ENCODE measurements at regions not wholly inside any gene's neighbourhood (a gene's known extent, or its start where the extent isn't known, plus 50 kb on each side); places are given as distances from the start of the nearest gene placed in this dataset.

DNA sequence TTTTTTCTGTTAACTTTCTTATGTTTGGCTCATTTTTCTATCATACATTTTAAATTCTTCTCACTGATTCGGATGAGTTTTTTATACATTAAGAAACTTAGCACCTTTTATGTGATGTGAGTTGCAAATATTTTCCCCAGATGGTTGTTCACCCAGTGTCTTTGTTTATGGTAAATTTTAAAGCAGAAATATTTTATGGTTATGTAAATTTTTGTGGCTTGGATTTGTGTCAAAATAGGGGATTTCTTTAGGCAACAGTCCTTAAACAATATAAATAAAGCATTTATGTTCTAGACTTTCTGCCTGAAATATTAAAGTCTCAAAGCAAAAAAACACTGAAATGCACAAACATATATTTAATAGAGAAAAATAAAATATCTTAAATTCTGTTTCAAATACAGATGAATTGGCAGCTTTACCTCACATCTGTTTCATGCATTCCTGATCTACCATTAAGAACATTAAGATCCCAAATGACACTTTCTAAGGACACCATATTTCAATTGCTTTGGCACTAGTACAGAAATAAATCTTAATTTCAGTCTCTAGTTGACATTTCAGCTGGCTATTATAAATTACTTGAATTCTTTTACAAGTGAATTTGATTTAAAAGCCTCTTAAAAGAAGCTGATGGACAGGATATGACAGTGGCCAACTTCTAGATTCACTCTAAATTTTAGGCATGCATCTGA, 646.6 kb downstream of the HACE1 start:
- DNase-seq (ENCODE audit: low spot score): no peak

DNA sequence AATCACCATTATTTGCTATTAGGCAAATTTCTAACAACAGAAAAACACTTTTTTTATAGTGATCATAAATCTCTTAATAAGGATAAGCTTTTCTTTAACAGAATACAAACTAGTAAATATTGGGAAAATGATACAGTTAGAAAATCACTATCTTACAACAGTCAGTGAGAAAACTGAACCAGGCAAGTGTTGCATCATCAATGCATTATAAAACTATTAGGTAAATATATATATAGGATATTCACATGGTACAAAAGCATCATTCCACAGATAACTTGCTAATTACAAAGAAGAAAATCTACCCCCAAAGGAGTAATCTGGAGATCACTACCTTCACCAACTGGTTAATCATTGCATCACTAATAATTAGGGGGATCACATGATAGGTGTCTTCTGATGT, 652.1 kb downstream of the HACE1 start:
- DNase-seq (ENCODE audit: low spot score): no peak

DNA sequence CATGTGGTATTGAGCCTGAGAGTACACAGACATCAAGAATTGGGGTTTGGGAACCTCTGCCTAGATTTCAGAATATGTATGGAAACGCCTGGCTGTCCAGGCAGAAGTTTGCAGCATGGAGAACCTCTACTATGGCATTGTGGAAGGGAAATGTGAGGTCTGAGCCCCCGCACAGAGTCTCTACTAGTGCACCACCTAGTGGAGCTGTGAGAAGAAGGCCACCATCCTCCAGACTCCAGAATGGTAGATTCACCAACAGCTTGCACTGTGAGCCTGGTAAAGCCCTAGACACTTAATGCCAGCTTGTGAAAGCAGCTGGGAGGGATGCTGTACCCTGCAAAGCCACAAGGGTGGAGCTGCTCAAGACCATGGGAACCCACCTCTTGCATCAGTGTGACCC, 658.2 kb downstream of the HACE1 start:
- no peak for DNase-seq (ENCODE audit: low spot score)

DNA sequence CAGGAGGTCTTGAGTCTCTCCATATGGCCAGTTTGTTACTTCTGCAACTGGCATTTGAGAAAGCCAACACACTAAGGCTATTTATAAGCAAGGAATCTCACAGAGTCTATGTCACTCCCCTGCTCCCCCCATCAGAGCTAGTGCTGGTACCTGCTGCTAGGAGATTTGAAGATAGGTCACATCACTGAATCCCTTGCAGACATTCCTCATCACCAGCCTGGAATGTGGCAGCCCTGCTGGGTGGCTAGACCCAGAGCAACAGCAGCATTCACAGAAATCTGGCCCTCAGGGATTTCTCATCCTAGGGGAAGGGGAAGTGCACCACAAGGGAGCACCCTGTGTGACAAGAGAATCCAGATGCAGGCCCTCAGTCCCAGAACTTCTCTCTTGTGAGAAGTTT, 672.1 kb downstream of the HACE1 start:
- DNase-seq (ENCODE audit: low spot score): no peak

DNA sequence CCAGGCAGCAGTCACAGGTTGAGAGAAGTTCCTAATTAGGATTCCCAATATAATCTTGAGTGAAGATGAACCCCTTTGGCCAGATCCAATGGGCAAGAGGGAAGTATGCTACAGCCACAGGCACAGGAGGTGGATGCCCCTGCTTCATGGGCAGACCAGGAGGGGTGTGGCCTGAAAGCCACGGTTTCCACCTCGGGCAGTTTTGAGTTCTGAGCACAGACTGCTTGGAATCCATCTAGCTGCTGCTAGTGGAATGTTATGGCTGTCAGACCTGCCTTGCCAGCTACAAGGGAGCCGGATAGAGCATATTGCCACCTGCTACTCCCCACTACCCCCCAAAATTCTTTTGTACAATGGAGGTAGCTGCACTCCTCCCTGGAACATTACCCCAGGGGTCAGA, 672.9 kb downstream of the HACE1 start:
- DNase-seq (ENCODE audit: low spot score): no peak

DNA sequence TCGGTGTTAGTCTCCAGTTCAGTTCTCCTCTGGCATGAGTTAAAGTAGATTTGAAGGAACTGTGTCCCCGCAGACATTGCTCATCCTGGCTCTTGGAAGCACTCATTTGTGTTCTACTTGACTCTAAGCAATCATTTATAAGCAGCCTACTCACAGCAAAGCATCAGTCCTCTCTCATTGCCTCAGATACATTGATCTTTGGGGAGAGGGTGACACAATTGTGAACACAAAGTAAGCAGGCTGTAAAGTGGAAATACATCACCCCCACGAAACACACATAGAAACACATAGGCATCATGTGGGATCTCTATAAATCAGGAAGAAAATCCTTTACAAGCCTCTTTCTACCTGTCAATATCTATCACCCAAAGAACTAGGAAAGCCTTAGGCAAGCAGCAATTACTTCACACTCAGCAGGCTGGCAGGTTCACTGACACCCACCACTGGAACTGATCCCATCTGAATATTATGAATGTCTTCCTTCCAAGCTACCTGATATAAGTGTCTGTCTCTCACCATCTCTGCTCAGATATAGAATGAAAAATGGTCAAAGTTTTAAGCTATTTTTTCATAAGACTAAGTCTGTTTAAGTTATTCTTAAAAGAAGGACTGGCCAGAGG, 675.8 kb downstream of the HACE1 start:
- DNase-seq (ENCODE audit: low spot score): no peak

DNA sequence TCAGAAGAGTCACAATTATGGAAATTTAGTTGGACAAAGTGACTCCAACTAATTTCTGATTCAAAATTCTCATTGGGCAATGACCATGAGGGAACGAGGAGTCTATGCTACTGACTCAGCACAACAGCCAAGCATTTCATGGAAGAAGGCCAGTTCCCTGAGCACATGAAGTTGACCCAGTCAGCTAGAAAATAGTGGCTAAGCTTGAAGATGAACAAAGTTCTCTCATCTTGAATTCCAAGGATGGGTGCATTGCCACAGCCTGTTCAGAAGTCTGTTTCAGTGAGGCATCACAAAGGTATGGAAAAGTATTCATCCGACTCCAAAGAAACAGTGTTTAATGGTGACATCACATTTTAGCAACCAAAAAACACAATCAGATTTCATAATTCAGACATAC, 676.9 kb downstream of the HACE1 start:
- DNase-seq (ENCODE audit: low spot score): no peak

DNA sequence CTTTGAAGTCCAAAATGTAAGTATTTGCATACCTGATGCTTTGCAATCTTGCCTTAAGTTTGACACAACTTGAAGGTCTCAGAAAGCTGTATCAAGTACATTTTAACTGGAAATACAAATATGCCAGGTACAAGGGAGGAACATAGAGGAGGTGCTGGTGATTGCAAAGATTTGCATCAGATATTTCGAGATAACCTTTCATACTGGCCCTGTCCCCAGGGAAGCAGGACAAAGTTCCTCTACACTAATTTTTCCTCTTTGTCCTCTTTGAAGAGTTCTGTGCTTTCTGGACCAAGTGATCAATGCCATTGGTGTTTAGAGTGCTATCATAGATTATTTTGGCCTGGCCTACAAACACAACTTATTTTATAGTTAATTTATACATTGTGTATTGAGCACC, 686.1 kb downstream of the HACE1 start:
- DNase-seq (ENCODE audit: low spot score): no peak

DNA sequence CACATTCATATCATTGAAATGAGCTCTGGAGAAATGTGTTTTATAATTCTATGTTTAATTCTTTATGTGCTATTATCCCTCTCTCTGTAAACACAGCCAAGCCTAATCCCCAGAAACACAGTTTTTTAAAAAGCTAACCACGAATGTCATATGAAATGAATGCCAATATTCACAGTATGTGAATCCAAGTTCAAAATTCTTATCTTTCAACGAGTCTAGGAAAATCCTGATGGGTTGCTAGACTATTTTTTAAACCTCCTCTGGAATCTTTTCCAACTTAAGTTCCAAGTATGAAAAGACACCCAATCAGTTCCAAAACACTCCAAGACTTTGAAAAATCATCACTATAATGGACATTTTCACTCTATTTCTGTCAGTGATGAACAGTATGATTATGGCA, 689.3 kb downstream of the HACE1 start:
- DNase-seq (ENCODE audit: low spot score): no peak

DNA sequence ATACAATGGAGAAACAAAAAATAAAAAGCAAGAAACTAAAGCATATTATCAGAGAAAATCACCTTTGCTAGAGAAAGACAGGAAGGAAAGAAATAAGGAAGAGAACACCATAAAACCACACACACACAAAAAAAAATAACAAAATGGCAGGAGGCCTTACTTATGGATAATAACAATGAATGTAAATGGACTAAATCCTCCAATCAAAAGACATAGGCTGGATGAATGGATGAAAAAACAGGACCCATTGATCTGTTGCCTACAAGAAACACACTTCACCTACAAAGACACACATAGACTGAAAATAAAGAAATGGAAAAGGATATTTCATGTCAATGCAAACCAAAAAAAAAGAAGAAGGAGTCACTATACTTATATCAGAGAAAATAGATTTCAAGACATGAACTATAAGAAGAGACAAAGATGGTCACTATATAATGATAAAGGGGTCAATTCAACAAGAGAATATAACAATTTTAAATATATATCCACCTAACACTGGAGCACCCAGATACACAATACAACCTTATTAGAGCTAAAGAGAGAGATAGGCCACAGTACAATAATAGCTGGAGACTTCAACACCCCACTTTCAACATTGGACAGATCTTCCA, 693.6 kb downstream of the HACE1 start:
- no peak for DNase-seq (ENCODE audit: low spot score)

DNA sequence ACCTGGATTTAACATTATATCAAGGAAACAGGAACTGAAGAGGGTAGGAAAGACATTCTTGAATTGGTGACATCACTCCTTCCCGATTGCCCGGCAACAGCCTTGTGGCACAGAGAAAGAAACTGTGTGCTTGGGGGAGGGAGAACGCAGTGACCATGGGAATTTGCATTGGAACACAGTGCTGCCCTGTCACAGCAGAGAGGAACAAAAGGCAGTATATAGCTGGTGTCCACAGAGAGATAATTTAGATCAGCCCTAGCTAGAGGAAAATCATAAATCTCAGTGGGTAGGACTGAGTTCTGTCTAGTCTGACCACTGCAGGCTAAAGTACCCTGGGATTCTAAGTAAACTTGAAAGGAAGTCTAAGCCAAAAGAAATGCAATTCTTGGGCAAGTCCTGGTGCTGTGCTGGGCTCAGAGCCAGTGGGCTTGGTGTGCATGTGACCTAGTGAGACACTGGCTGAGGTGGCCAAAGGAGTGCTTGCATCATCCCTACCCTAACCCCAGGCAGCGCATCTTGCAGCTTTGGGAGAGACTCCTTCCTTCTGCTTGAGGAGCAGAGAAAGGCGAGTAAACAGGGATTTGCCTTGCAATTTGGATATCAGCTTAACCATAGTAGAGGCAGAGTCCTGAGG, 697.6 kb downstream of the HACE1 start:
- DNase-seq (ENCODE audit: low spot score): no peak

DNA sequence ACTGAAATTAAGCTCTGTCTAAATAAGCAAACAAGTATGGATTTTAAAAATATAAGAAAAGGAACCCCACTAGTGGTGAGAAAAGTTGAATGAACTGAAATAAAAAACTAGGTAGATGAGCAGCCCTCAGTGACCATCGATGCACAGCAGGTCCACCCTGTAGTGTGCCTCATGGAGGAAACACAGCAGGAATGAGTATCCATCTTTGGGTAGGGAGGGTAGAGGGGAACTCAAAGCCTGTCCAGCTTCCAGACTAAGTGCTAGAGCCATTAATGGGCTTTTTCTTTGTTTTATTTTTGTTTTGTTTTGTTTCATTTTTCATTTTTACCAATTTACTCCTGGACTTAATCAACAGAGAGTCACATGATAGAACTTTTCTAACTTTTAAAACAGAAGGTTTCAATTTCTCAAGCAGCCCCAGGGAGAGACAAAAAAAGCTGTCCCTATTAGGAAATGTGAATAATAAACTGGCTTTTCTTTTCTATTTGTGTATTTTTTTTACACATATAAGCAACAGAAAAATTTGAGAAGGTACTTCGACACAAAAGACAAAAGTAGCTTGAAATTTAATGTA, 700.6 kb downstream of the HACE1 start:
- DNase-seq (ENCODE audit: low spot score): no peak

DNA sequence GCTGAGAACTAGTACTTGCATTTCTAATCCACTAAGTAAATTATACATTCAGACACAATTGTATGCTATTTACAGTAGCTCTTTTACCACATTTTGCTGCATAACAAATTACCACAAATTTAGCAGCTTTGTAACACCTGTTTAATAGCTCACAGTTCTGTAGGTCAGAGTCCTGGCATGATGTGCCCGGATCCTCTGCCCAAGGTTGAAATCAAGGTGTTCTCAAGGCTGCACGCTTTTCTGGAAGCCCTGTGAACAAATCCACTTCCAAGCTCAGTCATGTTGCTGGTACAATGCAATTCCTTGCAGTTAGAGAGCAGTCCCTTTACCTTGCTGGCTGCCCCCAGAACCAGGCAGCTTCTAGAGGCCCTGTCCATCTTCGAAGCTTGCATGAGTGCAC, 716.0 kb downstream of the HACE1 start:
- no peak for DNase-seq (ENCODE audit: low spot score)

DNA sequence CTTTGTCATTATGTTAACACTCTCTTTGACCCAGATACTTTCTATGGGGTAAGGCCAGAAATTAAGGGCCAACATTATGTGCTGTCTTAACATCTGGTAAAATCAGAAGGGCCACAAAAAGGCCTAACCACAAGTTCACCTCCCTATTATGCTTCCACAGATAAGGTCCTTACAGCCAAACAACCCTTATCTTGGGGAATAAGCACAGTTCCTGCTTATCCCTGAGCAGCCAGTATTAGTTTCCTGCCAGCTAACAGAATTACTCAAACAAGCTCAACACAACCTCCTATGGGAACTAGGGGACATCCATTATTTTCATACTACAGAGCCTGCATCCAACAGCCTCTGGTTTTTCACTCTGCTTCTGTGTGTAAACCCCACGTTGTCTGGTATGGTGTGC, 724.8 kb downstream of the HACE1 start:
- DNase-seq (ENCODE audit: low spot score): no peak

DNA sequence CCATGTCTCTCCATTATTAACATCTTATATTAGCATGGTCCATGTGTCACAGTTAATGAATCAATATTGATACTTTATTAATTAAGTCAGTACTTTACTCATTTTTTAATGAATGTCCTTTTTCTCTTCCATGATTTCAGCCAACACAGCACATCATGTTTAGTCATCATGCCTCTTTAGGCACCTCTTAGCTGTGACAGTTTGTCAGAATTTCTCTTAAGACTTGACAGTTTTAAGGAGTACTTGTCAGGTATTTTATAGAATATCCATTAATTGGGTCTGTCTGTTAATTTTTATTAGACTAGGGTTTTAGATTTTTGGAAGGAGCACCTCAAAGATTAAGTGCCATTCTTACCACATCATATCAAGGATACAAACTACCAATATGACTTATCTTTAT, 729.4 kb downstream of the HACE1 start:
- DNase-seq (ENCODE audit: low spot score): no peak

DNA sequence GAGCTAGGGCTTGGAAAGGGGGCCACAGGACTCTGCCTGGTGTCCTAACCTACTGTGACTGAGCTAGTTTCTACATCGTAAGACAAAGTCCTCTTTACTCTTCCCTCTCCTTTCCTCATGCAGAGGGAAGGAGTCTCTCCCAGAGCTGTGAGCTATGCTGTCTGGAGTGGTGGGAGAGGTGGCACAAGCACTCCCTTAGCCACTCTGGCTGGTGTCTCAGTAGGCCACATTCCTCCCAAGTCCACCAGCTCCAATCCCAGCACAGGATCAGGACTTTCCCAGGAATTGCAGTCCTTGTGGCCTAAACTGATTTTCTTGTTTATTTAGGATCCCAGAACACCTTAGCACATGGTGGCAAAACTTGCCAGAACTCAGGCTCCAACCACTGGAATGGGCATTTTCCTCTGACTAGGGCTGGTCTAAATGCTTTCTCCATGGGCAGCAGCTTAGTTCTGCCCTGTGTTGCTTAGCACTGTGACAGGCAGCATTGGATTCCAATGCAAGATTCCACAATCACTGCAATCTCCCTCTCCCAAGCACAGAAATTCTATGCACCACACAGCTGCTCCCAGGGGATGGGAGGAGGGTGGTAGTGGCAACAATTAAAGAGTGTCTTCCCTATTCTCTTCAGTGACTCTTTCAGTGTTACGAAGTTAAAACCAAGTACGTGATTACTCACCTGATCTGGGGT, 733.3 kb downstream of the HACE1 start:
- no peak for DNase-seq (ENCODE audit: low spot score)

DNA sequence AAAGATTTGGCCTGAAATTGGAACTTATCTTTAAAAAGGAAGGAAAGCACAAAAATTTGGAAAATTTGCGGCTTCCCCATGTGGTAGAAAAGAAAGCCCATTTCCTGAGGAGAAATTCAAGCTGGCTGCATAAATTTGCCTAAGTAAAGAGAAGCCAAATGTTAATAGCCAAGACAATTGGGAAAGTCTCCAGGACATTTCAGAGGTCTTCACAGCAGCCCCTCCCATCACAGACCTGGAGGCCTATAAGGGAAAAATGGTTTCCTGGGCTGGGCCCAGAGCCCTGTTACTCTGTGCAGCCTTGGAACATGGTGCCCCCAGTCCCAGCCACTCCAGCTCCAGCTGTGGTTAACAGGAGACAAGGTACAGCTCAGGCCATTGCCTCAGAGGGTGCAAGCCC, 736.5 kb downstream of the HACE1 start:
- no peak for DNase-seq (ENCODE audit: low spot score)

DNA sequence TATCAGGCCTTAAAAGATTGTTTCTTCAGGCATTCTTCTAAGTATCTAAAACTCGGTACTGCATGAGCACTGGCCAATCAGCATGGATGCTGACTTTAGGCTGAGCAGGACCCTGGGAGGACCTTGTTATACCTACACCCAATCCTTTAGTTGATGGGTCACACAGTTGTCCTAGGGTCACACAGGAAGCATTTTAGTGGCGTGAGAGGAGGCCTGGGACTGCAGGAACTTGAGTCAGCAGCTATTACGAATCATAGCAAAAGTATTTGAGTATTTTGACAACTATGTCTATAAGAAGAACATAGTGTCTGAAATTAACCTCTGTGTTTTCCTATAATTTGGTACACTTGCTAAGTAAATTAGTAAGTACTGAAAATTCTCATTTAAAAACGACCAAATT, 741.4 kb downstream of the HACE1 start:
- no peak for DNase-seq (ENCODE audit: low spot score)

DNA sequence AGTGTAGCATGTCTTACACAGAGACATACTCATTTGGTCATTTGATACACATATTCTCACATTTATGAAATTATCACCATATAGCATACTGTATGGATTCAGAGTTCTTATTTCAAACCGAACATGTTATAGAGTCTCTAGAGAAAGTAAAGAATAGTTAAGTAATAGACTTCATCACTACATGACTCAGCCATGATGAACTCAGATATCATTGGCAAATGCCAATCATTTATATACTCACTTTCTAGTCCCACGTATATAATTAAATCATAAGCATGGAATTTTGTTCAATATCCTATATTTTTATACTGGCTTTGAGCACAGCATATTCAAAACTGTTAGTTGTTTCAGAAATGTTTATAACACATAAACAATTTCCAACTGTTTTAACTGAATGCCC, 749.9 kb downstream of the HACE1 start:
- no peak for DNase-seq (ENCODE audit: low spot score)

DNA sequence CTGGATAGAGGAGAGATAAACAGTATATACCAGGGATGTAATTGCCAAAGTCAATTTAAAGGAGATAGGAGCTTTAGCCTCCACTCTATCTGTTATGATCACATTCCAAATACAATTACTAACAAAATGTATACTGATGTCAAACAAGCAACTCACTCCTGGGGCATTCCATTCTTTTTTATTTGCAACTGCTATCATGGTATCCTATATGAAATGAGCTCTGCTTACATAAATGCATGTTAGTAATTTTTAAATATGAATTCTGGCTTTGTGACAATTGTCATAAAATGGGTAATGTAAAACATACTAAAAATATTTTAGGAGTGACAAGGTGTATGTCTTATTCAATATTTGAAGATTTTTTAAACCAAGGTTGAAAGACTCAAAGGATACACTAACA, 751.1 kb downstream of the HACE1 start:
- no peak for DNase-seq (ENCODE audit: low spot score)

DNA sequence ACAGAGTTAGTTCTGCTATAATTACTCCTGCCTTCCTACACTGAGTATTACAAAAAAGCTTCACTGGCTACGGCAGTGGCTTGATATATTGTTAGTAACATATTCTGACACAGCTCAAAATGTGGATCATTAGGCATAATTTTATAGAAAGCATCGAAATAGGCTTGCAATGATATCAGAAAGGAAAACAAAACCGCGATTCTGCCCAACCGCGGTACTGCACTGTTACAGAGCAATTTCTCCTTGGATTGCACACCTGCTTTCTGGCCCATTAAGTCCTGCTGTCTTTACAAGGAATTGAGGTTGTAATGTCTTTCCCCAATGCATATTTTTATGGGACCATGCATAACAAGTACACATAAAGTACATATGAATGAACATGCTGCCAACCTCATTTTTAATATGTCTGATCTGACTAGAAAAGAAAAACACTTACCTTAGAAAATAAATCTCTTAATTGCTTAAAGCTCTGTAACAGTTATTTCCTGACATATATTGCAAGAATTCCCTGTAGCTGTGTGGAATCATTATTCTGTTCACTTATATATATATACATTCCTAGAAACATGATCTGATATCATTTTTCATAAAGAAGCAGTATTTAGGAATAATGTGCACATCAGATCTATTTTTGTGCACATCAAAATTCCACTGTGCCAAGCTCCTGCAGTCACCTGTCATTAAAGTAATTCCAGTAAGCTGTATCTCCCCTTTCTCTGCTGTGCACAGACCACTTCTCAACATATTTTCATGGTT, 763.9 kb downstream of the HACE1 start:
- DNase-seq (ENCODE audit: low spot score): no peak

DNA sequence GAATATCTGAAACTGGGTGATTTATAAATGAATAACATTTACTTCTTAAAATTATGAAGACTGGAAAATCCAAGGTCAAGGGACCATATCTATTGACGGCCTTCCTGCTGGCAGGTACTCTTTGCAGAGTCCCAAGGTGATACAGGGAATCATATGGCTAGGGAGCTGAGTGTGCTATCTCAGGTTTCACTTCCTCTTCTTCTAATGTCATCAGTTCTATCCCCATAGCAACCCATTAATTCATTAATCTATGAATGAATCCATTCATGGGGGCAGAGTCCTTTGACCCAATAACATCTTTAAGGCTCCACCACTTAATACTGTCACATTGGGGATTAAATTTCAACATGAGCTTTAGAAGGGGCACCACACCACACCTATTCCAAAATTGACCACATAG, 772.0 kb downstream of the HACE1 start:
- no peak for DNase-seq (ENCODE audit: low spot score)

Data from HuH-7.5 (cell line).